ENCODE measurements at regions not wholly inside any gene's neighbourhood (a gene's known extent, or its start where the extent isn't known, plus 50 kb on each side); places are given as distances from the start of the nearest gene placed in this dataset.
"Not testable (repeated sequence)": the region's sequence is repeated elsewhere in the genome, so short reads cannot be mapped to it uniquely, and the experiment has no call there.

DNA sequence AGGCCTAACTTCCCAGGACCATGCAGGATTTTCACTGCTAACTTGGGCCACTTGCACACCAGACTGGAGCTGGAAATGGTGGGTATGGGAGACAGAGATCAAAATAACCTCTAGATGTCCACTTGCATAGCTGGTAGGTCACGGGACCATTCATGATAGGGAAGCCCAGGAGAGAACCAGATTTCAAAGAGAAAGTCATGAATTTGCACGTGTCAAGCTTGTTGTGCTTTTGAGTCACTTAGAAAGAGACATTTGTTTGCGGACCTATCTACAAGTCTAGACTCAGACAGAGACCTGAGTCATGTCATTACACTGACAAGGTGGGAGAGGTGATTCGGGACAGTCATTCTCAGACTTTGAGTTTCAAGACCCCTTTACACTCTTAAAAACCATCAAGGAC lies 704.1 kb downstream of the DTWD2 start:
- not testable (repeated sequence) for DNase-seq (ENCODE audit: low spot score)

GRCh38 chr5:118282480-118283038 lies 705.8 kb downstream of the DTWD2 start:
- not testable (repeated sequence) for DNase-seq (ENCODE audit: low spot score)

DNA sequence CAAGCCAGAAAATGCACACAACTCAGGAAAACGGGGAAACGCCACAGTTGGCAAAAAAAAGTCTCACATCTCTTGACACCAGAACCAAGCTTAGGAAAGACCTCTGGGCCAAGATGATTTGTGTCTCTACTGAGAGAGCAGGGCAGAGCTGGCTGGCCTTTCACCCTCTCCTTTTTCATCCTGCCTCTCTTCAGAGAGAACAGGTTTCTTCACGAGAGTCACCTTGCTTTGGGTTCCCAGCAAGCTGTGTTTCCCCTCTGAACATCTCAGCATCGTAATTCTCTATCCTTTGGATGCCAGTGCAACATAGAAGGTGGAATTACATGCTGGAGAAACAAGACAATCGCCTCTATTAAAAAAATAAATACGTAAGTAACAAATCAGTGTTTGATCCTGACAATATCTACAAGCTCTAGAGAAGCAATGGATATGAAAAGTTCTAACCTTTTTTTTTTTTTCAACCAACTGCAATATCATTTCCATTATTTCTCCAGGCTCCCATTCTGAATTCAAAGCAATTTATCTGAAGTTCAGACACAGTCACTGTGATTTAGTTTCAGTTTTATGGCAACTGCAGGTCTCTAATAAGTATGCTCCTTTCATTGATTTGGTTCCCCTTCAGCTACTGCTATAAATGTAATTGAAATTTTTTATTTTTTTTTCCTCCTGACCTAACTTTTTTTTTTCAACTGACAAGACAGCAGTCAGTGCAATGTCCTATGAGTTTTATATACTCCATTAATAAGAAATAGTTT lies 708.6 kb downstream of the DTWD2 start:
- DNase-seq (ENCODE audit: low spot score) = no peak

GRCh38 chr5:118270526-118270925 lies 717.8 kb downstream of the DTWD2 start:
- DNase-seq (ENCODE audit: low spot score) = no peak

DNA sequence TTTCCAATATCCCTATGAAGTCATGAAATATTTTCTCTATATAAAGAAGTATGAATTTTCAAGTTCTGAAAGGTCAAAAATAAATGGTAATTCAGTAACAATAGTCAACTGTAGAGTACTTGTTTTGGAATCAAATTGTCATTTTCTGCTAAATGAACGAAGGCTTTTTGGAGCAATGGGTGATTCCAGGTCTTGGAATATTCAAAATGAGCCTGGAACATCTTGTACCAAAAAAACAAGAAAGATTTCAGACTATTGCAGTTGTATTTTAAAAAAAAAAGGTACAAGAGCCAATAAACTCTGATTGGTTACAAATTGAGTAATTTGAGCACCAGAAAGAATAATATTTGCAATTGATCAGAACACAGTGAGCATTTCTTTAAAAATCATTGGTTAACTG lies 730.1 kb downstream of the DTWD2 start:
- no peak for DNase-seq (ENCODE audit: low spot score)

- DNase-seq (ENCODE audit: low spot score) = no peak
Measured at GRCh38 chr5:118257066-118257465, 731.3 kb downstream of the DTWD2 start.

DNA sequence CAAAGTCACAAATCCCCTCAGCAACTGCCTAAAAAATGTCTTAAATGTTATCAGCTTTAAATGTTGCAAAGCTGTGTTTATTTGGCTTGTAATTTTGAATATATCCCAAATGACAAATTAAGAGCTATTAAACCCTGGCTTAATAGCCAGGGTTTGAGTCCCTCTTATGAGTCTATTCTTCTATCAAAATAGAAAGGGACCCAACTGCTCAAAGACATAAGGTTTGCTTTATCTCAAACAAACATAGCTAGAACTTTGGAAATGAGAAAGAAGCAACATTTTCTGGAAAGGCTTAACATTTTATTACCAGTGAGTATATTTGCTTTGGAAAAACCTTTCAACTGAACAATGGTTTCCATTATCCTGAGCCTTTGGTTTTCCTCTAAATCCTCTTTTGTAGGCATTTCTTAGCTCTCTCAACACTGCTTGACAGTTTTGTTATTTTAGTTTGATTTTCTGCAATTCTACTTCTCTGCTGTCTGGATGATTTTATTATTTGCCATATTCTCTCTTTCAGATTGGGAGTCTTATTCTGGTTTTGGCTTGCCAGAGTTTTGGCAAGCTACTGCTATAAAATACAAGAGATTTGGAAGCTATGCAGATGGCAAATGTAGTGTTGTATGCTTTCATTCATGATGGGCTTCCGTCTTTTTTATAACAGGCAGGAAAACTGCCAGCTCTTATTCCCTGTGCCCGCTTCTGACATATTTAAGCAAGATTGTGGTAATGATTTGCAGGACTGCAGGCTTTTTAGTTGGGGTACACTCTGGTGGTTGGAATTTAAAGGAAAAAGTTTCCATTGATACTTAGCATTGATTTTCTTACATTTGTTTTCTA lies 734.9 kb downstream of the DTWD2 start:
- DNase-seq (ENCODE audit: low spot score) = no peak

- no peak for DNase-seq (ENCODE audit: low spot score)
Measured at GRCh38 chr5:118249386-118249785, 739.0 kb downstream of the DTWD2 start.

DNA sequence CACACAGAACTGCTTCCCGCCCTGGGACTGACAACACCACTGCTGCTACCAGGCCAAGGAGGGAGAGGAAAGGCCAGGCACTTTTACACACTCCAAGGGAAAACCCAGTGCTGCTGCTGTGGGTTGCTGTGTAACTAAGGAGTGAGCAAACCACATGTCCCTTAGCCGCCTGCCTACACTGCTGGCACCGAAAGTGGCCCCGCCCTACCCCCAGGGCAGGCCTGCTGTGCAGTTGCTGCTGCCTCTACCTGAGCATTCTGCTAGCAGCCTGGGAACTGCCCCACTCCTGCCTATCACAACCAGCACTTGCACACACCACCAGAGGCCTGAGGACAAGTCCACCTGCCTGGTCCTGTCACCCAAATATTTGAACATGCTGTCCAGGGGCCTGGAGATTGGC lies 740.9 kb downstream of the DTWD2 start:
- DNase-seq (ENCODE audit: low spot score) = no peak

- DNase-seq (ENCODE audit: low spot score) = no peak
Measured at GRCh38 chr5:118243613-118244012, 744.7 kb downstream of the DTWD2 start.

GRCh38 chr5:118243068-118243467 lies 745.3 kb downstream of the DTWD2 start:
- no peak for DNase-seq (ENCODE audit: low spot score)

GRCh38 chr5:118236108-118236849 lies 752.1 kb downstream of the DTWD2 start:
- no peak for DNase-seq (ENCODE audit: low spot score)

- DNase-seq (ENCODE audit: low spot score) = no peak
Measured at GRCh38 chr5:118233606-118234005, 754.7 kb downstream of the DTWD2 start.

GRCh38 chr5:118228489-118228888 lies 759.9 kb downstream of the DTWD2 start:
- DNase-seq (ENCODE audit: low spot score) = no peak

DNA sequence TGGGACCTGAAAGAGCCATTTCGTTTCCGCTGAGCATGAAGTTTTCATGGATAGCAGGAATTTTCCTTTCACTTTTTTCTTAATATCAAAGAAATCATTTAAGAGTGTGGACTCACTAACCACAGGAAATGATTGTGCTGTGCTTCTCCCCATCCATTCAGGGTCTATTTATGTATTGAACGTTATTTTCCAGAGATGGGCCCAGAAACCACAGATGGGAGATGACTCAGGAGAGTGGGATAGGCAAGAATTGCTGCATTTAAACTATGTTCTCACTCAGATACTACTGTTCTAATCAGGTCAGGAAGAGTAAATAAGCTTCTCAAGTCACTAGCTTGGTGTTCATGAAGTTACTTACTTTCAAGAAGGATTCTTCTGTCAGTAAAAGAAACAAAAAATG lies 763.8 kb downstream of the DTWD2 start:
- no peak for DNase-seq (ENCODE audit: low spot score)

GRCh38 chr5:118220556-118221195 lies 767.7 kb downstream of the DTWD2 start:
- no peak for DNase-seq (ENCODE audit: low spot score)

GRCh38 chr5:118211606-118212005 lies 776.7 kb downstream of the DTWD2 start:
- no peak for DNase-seq (ENCODE audit: low spot score)

DNA sequence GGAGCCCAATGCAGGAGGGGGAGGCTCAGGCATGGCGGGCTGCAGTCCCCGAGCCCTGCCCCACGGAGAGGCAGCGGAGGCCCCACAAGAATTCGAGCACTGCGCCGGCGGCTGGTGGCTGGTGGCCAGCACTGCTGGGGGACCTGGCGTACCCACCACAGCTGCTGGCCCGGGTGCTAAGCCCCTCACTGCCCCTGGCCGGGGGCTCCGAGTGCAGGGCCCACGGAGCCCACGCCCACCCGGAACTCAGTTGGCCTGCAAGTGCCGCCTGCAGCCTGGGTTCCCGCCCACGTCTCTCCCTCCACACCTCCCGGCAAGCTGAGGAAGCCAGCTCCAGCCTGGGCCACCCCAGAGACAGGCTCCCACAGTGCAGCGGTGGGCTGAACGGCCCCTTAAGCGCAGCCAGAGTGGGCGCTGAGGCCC lies 780.3 kb downstream of the DTWD2 start:
- no peak for DNase-seq (ENCODE audit: low spot score)

- DNase-seq (ENCODE audit: low spot score) = no peak
Measured at GRCh38 chr5:118199801-118200200, 788.5 kb downstream of the DTWD2 start.

- DNase-seq (ENCODE audit: low spot score) = no peak
Measured at GRCh38 chr5:118196229-118196628, 792.1 kb downstream of the DTWD2 start.

DNA sequence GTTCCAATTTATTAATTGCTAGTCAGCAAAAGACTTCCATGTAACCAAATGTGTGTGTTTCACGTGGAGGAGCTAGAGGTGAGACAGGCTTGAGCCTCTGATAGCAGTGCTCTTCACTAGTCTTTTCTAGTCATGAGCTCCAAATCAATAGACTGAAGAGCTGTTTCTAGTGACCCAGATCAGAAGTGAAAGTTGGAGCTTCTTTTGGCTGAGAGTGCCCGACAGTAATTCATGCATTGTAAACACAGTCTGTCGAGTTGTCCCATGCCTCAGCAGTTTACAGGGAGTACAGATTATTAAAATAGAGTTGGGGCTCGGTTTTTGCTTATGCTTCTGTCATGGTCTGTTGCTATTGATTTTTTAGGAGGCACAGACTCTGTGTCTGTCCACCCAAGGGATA lies 793.1 kb downstream of the DTWD2 start:
- no peak for DNase-seq (ENCODE audit: low spot score)
